ENCODE measurements at regions not wholly inside any gene's neighbourhood (a gene's known extent, or its start where the extent isn't known, plus 50 kb on each side); places are given as distances from the start of the nearest gene placed in this dataset.

DNA sequence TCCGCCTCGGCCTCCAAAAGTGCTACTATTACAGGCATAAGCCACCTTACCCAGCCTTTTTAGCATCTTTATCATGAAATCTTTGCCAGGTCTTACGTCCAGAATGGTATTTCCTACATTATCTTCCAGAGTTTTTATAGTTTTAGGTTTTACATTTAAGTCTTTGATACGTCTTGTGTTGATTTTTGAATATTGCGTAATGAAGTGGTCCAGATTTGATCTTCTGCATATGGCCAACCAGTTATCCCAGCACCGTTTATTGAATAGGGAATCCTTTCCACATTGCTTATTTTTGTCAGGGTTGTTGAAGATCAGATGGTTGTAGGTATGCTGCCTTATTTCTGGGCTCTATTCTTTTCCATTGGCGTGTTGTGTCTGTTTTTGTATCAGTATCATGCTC, 349.6 kb downstream of the KCTD8 start:
- no peak for DNase-seq (ENCODE audit: low spot score)

DNA sequence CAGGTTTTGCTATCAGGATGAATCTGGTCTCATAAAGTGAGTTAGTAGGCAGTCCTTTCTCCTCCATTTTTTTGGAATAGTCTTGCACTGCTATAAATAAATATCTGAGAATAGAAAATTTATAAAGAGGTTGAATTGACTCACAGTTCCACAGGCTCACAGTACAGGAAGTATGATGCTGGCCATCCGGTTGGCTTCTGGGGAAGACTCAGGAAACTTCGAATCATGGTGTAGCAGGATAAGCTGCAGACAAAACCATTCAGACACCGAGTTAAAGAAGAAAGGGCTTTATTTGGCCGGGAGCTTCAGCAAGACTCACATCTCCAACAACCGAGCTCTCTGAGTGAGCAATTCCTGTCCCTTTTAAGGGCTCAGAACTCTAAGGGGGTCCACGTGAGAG, 348.2 kb downstream of the KCTD8 start:
- no peak for DNase-seq (ENCODE audit: low spot score)

DNA sequence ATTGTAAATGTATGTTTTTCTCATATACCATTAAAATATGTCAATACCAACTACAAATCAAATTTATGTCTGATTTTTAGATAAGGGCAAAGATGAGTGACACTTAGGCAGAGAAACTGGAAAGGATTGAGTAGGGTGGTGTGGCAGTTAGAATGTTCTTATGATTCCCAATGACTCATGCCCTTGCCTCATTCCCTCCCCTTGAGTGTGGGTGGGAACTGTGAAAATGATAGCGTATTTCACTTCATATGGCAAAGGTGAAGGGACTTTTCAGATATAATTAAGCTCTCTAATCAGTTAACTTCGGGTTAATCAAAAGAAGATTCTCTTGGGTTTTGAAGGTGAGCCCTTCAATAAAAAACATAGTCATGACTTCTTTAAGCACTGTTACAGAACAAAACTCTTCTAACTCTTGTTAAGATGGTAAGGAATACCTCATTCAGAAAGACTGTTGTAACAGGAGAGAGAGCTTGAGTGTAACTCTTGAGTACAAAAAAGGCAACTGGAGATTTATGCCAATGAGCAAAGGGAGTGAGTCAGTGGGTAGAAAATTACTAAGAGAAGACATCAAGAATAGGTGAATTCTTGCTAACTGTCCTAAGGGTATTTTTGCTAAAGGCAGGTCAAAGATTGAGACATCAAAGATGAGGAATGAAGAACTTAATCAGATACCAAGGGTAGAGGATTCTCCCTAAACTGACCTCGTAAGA, 329.5 kb downstream of the KCTD8 start:
- no peak for DNase-seq (ENCODE audit: low spot score)

DNA sequence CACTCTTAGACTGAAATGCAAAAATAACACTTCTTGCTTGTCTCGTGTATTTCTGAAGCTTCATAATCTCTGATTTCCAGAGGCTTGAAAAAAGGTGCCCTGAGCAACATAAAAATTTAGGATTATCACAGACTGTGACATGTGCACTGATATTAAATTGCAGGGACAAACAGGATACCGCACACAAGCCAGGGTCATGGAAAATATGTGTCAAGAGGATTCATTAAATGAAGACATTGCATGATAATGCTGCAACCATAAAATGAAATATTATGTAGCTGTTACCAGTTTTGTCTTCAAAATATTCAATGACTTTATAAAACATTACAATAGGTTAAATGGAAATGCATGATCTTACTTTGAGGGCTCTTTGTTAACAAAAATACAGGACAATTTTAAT, 328.0 kb downstream of the KCTD8 start:
- no peak for DNase-seq (ENCODE audit: low spot score)

DNA sequence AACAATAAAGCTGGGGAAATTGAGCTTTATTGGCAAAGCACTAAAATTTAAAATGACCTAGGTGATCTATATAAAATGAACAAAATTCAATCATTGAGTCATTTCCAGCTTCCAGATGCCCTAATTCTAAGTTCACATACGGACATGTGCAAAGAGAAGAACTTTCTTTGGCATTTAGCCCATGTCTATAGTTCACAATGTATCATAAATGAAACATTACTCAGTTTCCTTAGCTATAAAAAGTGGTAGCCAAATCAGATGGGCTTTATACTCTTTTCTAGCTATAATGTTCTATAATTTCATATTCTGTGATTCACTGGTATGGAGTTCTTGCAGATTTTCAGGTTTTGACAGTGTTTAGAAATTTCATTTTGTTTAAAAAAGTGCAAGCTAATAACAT, 327.4 kb downstream of the KCTD8 start:
- DNase-seq (ENCODE audit: low spot score), result no peak
